A673 (cell line): ENCODE measurements at regions not wholly inside any gene's neighbourhood (a gene's known extent, or its start where the extent isn't known, plus 50 kb on each side); places are given as distances from the start of the nearest gene placed in this dataset.

Source experiments
- BruUV-seq: library from RNA; stranded (reverse); fragments of 400-500 nt; replicated peaks from 2 replicates; lab custom pipeline; 2021; lab: Mats Ljungman, UMichigan
- CTCF ChIA-PET: fragments of 300-600 bp; sonication (Branson Sonifier 250); formaldehyde crosslinking; loops from one replicate; lab custom pipeline; 2022; ENCODE audit warnings: antibody characterized with exemption; lab: Charles Lee
- POLR2A ChIA-PET: fragments of 300-600 bp; sonication (Branson Sonifier 250); formaldehyde crosslinking; loops from one replicate; lab custom pipeline; 2022; ENCODE audit warnings: antibody characterized with exemption; ENCODE audit not compliant: low non-redundant PET; lab: Charles Lee
- DNase-seq: peaks from one replicate; pipeline ENCODE4 v3.0.0-alpha.2; 2015; ENCODE audit warnings: low spot score
- H3K27ac ChIP-seq: fragments of 200-600 bp; sonication (generic); 2 replicates; pipeline ENCODE4 v1.5.1; 2016; ENCODE audit warnings: mixed run types, low read depth, mild to moderate bottlenecking, mixed read lengths, antibody characterized with exemption, low read length; ENCODE audit not compliant: poor library complexity, severe bottlenecking
- H3K27me3 ChIP-seq: fragments of 200-600 bp; sonication (generic); replicated peaks from 2 replicates; pipeline ENCODE4 v1.6.1; 2017; ENCODE audit warnings: mixed run types, low read depth, mild to moderate bottlenecking, mixed read lengths, antibody characterized with exemption, low read length; ENCODE audit not compliant: insufficient read depth, poor library complexity
- H3K36me3 ChIP-seq: fragments of 200-600 bp; sonication (generic); 2 replicates; pipeline ENCODE4 v1.6.1; 2016; ENCODE audit warnings: mixed run types, mild to moderate bottlenecking, mixed read lengths, antibody characterized with exemption, low read length; ENCODE audit not compliant: insufficient read depth, poor library complexity, severe bottlenecking
- H3K4me1 ChIP-seq: fragments of 200-600 bp; sonication (generic); 2 replicates; pipeline ENCODE4 v1.6.1; 2017; ENCODE audit warnings: mixed run types, mild to moderate bottlenecking, mixed read lengths, antibody characterized with exemption, low read length; ENCODE audit not compliant: insufficient read depth, poor library complexity, severe bottlenecking
- H3K4me3 ChIP-seq: fragments of 200-600 bp; sonication (generic); 2 replicates; pipeline ENCODE4 v1.5.1; 2016; ENCODE audit warnings: low read depth, mixed run types, mild to moderate bottlenecking, mixed read lengths, low read length; ENCODE audit not compliant: poor library complexity, severe bottlenecking
- H3K9me3 ChIP-seq: fragments of 200-600 bp; sonication (generic); 2 replicates; pipeline ENCODE4 v1.6.1; 2016; ENCODE audit warnings: mixed run types, low read depth, mild to moderate bottlenecking, mixed read lengths, antibody characterized with exemption, low read length; ENCODE audit not compliant: poor library complexity, severe bottlenecking
- CTCF ChIP-seq: fragments of 300-800, 200-600 bp; sonication (generic); conservative IDR thresholded peaks from 2 replicates; pipeline ENCODE4 v1.5.1; 2017; ENCODE audit warnings: low read depth, mild to moderate bottlenecking, antibody characterized with exemption, low read length, moderate library complexity, mixed read lengths
- EZH2 ChIP-seq: fragments of 200-600 bp; sonication (generic); IDR thresholded peaks from 2 replicates; pipeline ENCODE4 v1.6.1; 2017; ENCODE audit warnings: borderline replicate concordance, low read depth, mild to moderate bottlenecking, mixed read lengths, antibody characterized with exemption, low read length; ENCODE audit not compliant: poor library complexity, severe bottlenecking
- intact Hi-C: fragments of 100-400 bp; cut with micrococcal nuclease; formaldehyde crosslinking; loops from one replicate; pipeline ENCODE4 v1.10.0; 2022; ENCODE audit not compliant: unreplicated experiment

- no TSS peak for BruUV-seq
- H3K27ac ChIP-seq = no peak overlapping the region
- no peaks in the 10 kb centered on the region for H3K4me1 ChIP-seq
- TF ChIP-seq EZH2 = no peak
- TF ChIP-seq CTCF = no peak
- intact Hi-C loops = no loop called here
- H3K27me3 ChIP-seq = no peaks in the 10 kb centered on the region
- ChIA-PET CTCF (no interaction called here), POLR2A (no interaction called here)
- no peaks in the 10 kb centered on the region for H3K9me3 ChIP-seq
- no peaks in the 10 kb centered on the region for H3K36me3 ChIP-seq
- no peak for DNase-seq
- no peak overlapping the region for H3K4me3 ChIP-seq
Observed at GRCh38 chr6:154592199-154592860, 81.8 kb upstream of the CNKSR3 start.

- no peaks in the 10 kb centered on the region for H3K4me1 ChIP-seq
- no peaks in the 10 kb centered on the region for H3K27me3 ChIP-seq
- H3K9me3 ChIP-seq = no peaks in the 10 kb centered on the region
- H3K27ac ChIP-seq = no peak overlapping the region
- no TSS peak for BruUV-seq
- ChIA-PET POLR2A (no interaction called here), CTCF (no interaction called here)
- TF ChIP-seq EZH2 (no peak), CTCF (no peak)
- intact Hi-C loops = no loop called here
- no peaks in the 10 kb centered on the region for H3K36me3 ChIP-seq
- no peak overlapping the region for H3K4me3 ChIP-seq
- DNase-seq = no peak
Observed at GRCh38 chr6:154593122-154593521, 82.6 kb upstream of the CNKSR3 start.

GRCh38 chr6:154594496-154595198, 84.2 kb upstream of the CNKSR3 start:
- POLR2A ChIA-PET = no interaction called here
- no TSS peak for BruUV-seq
- H3K9me3 ChIP-seq = no peaks in the 10 kb centered on the region
- DNase-seq = no peak
- CTCF ChIA-PET = interaction anchor here (0.7 kb wide), 1 partner anchor 81 kb away, joined by 3 read pairs; no protein-coding TSS in a partner anchor
- no peak overlapping the region for H3K27ac ChIP-seq
- H3K36me3 ChIP-seq = no peaks in the 10 kb centered on the region
- no peak overlapping the region for H3K4me3 ChIP-seq
- TF ChIP-seq CTCF = no peak
- no peak for TF ChIP-seq EZH2
- H3K4me1 ChIP-seq = no peaks in the 10 kb centered on the region
- H3K27me3 ChIP-seq = no peaks in the 10 kb centered on the region
- intact Hi-C loops = no loop called here
